ENCODE measurements at regions not wholly inside any gene's neighbourhood (a gene's known extent, or its start where the extent isn't known, plus 50 kb on each side); places are given as distances from the start of the nearest gene placed in this dataset.

DNA sequence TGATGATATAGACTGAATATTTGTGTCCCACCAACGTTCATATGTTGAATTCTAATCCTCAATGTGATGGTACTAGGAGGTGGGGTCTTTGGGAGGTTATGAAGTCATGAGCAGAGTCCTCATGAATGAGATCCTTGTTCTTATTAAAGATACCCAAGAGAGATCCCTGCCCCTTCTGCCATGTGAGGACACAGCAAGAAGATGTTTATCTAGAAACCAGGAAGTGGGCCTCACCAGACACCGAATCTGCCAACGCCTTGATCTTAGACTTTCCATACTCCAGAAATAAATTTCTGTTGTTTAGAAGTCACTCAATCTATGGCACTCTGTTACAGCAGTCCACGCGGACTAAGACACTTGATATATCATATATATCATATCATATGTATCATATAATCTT, 67.7 kb upstream of the GCM1 start:
- no peak overlapping the region for H3K27ac Mint-ChIP-seq
- peaks cover 0 to 14% of the 10 kb centered on the region in 2 donors for H3K9me3 Mint-ChIP-seq
- no peak for ATAC-seq
- DNase-seq (ENCODE audit: low spot score in 2 of 2), result no peak
- H3K36me3 Mint-ChIP-seq, result no peaks in the 10 kb centered on the region

DNA sequence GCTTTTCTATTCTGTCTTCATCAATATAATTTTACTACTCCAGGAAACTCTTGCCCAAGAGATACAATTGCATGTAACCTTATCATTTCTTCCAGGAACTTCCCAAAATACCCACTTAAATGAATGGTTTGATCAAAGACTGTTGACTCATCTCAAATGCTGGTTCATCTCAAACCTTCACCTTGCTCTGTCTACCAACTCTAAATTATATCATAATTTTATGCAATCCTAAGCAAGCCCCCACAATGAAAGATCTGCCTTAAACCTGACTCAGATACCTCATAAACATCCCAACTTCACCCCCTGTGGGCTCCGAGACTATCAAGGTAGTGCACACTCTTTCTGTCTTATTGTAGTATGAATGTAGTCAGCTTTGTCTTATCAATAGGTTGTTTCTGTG, 65.5 kb upstream of the GCM1 start:
- no peak overlapping the region for H3K27ac Mint-ChIP-seq
- no peak for DNase-seq (ENCODE audit: low spot score in 2 of 2)
- H3K9me3 Mint-ChIP-seq, result peaks cover 0 to 11% of the 10 kb centered on the region in 2 donors
- H3K36me3 Mint-ChIP-seq, result no peaks in the 10 kb centered on the region
- ATAC-seq, result peak in 1 of 2 donors; percentile 93

DNA sequence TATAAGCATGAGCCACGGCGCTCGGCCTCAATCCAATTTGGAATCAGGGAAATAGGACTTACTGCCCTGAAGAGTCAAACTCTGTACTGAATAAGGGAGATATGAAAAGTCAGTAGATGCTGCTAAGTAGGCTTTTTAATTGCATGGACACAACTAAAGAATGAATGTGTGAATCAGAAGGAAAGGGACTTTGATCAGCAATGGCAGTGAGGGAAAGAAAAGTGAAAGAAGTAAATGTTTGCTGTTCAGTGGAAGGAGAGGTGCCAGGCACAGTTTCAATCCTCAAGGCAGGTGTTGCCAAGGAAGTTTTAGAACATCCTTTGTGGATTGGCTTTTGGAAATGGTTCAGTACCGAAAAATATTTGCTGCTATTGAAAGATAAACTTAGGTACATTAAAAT, 62.2 kb upstream of the GCM1 start:
- H3K27ac Mint-ChIP-seq, result no peak overlapping the region
- DNase-seq (ENCODE audit: low spot score in 2 of 2) (no peak), ATAC-seq (no peak)
- H3K9me3 Mint-ChIP-seq, result peaks cover 0 to 5% of the 10 kb centered on the region in 2 donors
- no peaks in the 10 kb centered on the region for H3K36me3 Mint-ChIP-seq

DNA sequence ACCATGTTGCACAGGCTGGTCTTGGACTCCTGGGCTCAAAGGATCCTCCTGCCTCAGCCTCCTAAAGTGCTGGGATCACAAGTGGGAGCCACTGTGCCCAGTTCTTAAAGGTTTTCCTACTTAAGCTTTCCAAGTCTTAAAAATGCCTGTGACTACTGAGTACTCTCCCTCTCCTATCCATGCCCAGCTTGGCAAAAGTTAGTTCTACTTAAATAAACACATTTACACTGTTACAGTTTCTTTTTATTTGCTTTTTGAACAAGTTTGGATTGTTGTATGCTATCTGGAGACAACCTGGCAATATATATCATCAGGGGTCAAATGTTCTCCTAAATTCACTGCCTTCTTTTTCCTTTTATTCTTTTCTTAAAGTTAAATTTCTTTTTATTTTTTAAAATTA, 61.0 kb upstream of the GCM1 start:
- ATAC-seq, result no peak
- Mint-ChIP-seq H3K9me3 (peaks cover 0 to 5% of the 10 kb centered on the region in 2 donors), H3K36me3 (no peaks in the 10 kb centered on the region), H3K27ac (no peak overlapping the region)
- no peak for DNase-seq (ENCODE audit: low spot score in 2 of 2)

DNA sequence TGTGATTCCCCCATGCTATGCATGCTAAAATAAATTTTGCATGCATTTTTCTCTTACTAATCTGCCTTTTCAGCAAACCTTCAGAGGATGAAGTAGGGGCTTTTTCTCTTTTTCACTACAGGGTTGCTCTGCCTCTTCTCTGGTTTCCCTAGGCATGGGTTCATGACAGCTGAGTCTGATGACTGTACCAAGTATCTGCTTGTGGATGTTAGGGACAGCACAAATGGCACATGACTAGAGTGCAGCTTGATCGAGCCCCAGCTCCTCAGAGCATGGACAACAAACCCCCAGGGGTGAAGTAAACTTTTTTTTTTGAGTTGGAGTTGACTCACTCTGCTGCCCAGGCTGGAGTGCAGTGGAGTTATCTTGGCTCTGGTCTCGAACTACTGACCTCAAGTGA, 57.1 kb upstream of the GCM1 start:
- peak overlapping the region in 1 of 2 donors; percentile 77 for H3K27ac Mint-ChIP-seq
- DNase-seq (ENCODE audit: low spot score in 2 of 2) (no peak), ATAC-seq (no peak)
- no peaks in the 10 kb centered on the region for H3K36me3 Mint-ChIP-seq
- H3K9me3 Mint-ChIP-seq, result no peaks in the 10 kb centered on the region

DNA sequence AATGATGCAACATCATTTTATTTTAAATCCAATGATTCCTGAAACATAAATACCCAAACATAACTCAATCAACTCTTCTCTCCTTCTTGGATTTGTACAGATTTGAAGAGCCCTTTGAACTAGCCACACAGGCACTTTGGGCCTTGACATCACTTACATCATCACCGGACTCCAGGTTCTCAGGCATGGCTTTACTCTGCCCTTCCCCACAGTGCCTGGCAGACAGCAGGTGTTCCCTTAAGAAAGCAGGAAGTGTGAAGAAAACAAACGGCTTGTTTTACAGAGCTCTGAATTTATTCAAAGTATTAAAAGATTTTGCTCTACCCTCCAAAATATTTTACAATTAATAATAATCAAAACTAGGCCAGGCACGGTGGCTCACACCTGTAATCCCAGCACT, 54.8 kb upstream of the GCM1 start:
- H3K9me3 Mint-ChIP-seq, result no peaks in the 10 kb centered on the region
- H3K36me3 Mint-ChIP-seq, result peaks cover 0 to 5% of the 10 kb centered on the region in 2 donors
- no peak for DNase-seq (ENCODE audit: low spot score in 2 of 2)
- no peak overlapping the region for H3K27ac Mint-ChIP-seq
- ATAC-seq, result no peak

DNA sequence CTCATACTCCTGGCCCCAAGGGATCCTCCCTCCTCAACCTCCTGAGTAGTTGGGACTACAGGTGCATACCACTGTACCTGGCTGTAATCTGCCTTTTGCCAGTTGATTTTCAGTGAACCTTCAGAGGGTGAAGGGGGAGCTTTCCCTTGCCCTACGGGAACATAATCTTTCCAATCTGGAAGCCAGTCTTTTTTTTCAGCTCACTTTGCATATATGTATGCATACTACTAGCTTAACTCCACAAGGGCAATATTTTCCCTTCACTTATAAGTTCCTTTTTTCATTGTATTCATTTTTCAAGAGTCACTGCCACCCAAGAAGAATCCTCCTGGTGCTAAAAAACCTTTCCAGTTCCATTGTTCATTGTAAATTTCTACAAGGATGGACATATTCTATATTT, 53.4 kb upstream of the GCM1 start:
- H3K27ac Mint-ChIP-seq, result no peak overlapping the region
- H3K36me3 Mint-ChIP-seq, result peaks cover 0 to 5% of the 10 kb centered on the region in 2 donors
- H3K9me3 Mint-ChIP-seq, result no peaks in the 10 kb centered on the region
- ATAC-seq, result no peak
- DNase-seq (ENCODE audit: low spot score in 2 of 2), result no peak

DNA sequence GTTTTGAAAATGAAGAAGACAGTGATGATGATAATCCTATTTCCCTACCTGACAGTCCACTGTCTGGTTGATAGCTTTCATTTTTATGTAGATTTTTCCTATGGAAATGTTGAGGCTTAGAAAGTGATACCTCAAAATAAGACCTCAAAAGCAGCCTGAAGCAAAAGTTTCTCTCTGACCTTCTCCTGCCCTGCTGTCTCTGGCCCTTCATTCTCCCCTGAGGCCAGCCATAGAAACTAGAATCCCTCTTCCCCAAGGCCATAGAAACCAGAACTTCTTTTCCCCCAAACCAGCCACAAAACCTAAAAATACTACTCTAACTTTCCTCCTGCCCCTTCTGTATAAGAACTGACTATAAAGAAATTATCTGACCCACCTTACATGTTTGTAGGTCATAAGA, 52.6 kb upstream of the GCM1 start:
- ATAC-seq (peak; percentile 22 to 26), DNase-seq (ENCODE audit: low spot score in 2 of 2) (no peak)
- Mint-ChIP-seq H3K36me3 (peaks cover 0 to 5% of the 10 kb centered on the region in 2 donors), H3K9me3 (no peaks in the 10 kb centered on the region), H3K27ac (no peak overlapping the region)

DNA sequence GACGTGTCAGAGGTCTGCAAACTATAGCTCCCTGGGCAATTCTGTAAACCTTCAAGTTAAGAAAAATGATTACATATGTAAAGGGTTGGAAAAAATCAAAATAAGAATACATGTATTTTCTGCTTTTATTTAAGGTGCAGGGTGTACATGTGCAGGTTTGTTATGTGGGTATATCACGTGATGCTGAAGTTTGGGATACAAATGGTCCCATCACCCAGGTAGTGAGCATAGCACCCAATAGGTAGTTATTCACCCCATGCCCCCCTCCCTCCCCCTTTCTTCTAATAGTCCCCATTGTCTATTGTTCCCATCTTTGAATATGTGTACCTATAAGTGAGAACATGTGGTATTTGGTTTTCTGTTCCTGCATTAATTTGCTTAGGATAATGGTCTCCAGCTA, 51.1 kb upstream of the GCM1 start:
- Mint-ChIP-seq H3K9me3 (no peaks in the 10 kb centered on the region), H3K36me3 (peaks cover 0 to 5% of the 10 kb centered on the region in 2 donors), H3K27ac (no peak overlapping the region)
- DNase-seq (ENCODE audit: low spot score in 2 of 2) (no peak), ATAC-seq (no peak)

DNA sequence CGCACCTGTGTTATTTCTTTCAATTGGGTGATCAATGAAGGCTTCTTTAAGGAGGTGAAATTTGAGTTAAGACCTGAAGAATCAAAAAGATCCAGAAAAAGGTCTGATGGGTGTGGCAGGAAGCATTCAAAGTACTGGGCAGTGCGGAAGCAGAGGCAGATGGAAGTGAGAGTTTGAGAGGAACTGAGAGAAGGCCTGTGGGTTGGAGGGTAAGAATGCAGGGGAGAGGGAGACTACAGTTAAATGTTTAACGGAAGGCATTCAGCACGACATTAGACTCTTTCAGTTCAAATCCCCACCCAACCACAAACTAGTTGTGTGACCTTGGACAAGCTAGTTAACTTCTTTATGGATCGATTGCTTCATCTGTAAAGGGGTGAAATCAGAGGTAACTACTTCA, 50.5 kb upstream of the GCM1 start:
- H3K27ac Mint-ChIP-seq, result no peak overlapping the region
- ATAC-seq, result no peak
- H3K36me3 Mint-ChIP-seq, result peaks cover 0 to 5% of the 10 kb centered on the region in 2 donors
- DNase-seq (ENCODE audit: low spot score in 2 of 2), result no peak
- no peaks in the 10 kb centered on the region for H3K9me3 Mint-ChIP-seq

Data from activated naive CD4-positive, alpha-beta T cell treated with anti-CD3 and anti-CD28 coated beads, Interleukin-2, amount 50 U/mL, for 72 hours (primary cell).